Adrenal gland (tissue), 5 donors: ENCODE measurements at regions not wholly inside any gene's neighbourhood (a gene's known extent, or its start where the extent isn't known, plus 50 kb on each side); places are given as distances from the start of the nearest gene placed in this dataset.

ENCODE experiments used
- CTCF ChIP-seq, 6 experiments: fragments of 450-650 bp in 4 of 6; fragments of 200-600 bp in 2 of 6; sonication (generic) in 1 of 6; IDR thresholded peaks; 1 replicate in 5 of 6; 2 replicates in 1 of 6; pipeline versions ENCODE4 v1.5.1 to v1.8.0; 2016 to 2021; ENCODE audit warnings: antibody characterized with exemption in 6 of 6, mild to moderate bottlenecking in 2 of 6, moderate library complexity in 1 of 6
- POLR2A ChIP-seq, 2 donors: fragments of 450-650 bp; IDR thresholded peaks; one replicate each; pipeline ENCODE4 v1.6.1; 2017; ENCODE audit warnings: antibody characterized with exemption in 2 of 2, mild to moderate bottlenecking in 2 of 2, moderate library complexity in 1 of 2
- donor health status: DM: no; HTN: no; CAD: no.

GRCh38 chr15:26311710-26312236 lies 448.6 kb upstream of the ATP10A start:
- TF ChIP-seq CTCF (IDR thresholded peaks at IDR 0.05) = no peak
- no peak for TF ChIP-seq POLR2A (IDR thresholded peaks at IDR 0.05)
